HG03159 (cell line): ENCODE measurements at regions not wholly inside any gene's neighbourhood (a gene's known extent, or its start where the extent isn't known, plus 50 kb on each side); places are given as distances from the start of the nearest gene placed in this dataset.
"Not testable (repeated sequence)": the region's sequence is repeated elsewhere in the genome, so short reads cannot be mapped to it uniquely, and the experiment has no call there.

Experiments used
- ATAC-seq: cut with Tn5 transposase; IDR thresholded peaks from one replicate; pipeline ENCODE4 v1.9.1; 2021; ENCODE audit warnings: mild to moderate bottlenecking, moderate library complexity; ENCODE audit not compliant: unreplicated experiment

DNA sequence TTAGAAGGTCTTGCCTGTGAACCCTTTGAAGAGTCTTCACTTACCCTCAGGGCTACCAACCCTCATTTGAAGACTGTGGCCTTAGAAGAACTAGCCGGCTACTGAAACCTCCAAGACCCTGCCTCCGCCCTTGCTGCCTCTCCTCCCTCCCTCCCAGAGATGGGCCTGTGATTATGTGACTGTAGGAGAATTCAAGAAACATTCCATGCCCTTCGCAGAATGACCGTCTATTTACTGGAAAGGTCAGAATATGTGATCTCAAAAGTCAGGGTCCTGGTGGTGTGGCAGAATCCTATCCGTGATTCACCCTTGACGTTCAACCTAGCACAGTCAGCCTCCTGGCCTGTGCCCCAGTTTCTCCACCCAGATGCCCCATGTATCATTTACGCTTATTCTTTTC lies 109.6 kb downstream of the CTNND1 start:
- ATAC-seq, result no peak

DNA sequence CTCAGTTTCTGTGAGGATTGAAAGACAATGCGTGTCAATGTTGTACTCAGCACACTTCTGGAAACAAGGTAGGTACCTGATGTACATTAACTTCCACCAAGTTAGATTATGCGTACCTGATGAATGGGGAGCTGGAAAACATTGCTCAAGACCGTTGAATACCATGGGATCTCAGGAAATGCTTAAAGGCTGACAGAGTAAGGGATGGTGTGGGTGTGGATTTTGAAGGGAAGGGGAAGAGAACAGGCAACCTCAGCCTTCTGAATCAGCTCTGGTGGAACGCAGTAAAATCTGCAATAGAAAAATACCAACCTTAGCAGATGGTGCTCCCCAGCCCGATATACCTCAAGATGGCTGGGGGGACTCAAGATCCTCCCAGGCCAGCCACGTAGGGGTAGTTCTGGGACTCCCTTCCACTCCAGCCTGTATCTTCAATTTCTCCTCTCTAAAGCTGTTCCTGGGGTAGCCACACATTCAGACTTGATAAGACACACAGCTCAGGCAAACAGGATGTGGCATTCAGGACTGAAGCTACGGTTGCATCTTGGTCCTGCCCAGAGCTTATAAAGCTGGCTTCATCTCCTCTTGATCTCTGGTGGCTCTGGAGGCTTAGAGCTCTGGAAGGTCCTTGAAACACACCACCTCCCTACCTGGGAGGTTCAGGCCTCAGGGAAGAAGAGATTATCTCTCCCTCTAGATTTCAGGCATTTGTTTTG lies 111.8 kb downstream of the CTNND1 start:
- no peak for ATAC-seq

DNA sequence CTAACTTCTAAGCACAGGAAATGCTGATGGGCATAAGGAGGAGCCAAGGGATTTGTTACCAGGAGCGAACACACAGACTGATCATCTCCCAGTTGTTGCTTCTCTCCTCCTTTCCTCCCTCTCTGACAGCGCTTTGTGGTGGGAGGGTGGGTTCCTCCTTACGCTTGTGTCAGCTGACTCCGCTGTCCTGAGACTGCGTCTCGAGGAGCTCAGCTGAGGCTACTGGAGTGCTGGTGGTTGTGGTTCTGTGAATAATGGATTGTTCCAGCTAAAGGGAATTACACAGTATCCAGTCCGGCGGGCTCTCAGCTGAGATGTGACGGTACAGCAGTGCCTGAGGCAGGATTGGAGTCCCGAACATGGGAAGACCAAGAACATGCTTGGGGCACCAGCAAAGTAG lies 113.4 kb downstream of the CTNND1 start:
- ATAC-seq, result no peak

DNA sequence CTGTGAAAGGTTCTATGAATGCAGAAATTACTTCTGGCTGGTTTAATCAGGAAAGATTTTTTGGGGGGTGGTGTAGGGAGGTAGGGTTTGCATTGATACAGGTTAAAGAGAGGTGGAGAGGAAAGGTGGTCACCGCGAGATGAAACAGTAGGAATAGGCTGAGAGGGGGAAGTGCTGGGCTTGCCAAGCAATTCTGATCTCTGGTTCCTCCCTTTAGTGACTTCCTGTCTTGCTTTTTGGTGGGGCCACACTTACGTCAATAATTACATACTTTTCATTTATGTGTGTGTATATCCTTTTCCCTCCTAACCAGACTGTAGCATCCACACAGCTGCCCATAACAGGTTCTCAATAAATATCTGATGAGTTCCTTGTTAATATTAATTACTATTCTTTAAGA lies 120.0 kb downstream of the CTNND1 start:
- ATAC-seq, result no peak

DNA sequence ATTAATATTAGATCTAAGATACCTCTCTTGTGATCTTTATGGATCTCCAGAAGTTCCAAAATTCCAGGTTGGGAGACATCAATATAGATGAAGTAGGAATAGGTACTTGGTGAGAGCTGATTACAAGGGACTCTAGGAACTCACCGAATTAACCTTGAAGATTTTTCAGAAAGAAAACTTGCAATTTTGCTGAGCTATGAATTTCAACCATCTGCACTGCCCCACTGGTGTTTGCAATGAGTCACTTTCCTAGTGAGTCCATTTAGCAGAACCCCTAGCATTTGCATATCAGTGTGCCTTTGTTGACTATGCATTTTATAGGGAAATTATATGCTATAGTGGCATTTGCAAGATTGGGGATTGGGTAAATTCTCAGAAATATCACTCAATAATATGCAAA lies 122.0 kb downstream of the CTNND1 start:
- ATAC-seq, result no peak

DNA sequence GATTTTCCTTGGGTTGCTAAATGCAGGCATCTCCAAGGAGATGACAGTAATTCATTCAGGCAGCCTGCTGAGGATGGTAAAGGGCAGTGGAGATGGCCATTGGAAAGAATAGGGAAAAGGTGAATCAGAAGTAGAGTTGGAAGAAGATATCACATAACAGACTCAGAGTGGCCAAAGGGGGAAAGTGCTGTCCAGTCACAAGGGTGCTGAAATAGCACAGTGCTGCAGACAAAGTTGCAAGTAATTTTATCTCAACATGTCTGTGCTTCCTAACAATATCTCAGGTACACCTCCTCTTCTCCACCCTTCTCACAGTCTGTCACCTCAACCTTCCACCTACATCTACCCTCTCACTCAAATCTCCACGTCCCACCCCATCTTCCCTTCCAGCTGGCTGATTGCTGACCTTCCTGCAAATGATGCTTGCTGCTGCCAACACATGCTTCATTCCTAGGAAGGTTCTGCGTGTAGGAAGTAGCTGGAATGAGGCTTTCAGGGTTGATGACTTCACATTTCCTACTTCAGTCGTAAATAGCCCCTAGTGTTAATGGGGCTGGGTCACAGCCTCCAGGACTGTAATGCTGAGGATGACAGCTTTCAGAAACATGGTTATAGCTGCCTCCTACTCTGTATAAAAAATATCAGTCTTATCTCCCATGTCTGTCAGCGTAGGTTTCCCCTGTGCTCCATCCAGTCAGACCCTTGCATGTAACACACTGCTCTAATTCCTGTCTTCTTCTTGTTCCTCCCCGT lies 123.9 kb downstream of the CTNND1 start:
- ATAC-seq, result no peak

DNA sequence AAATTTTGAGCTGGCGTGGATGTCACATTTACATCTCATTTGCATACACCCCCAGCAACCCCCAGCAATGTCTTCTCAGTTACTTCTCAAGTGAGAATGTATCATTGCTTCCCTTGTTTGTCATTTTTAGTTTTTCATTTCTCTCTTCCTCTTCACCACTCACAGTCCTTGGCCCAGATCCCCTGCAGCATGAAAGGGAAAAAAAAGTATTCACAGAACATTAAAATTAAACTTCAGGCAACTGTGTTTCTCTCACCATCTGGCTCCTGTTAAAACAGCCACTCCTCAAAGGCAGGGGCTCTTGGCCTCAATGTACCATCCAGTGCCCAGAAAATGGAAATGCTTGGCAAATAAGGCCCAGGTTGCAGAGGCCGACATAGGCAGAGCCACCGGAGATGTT lies 126.8 kb downstream of the CTNND1 start:
- ATAC-seq, result no peak

DNA sequence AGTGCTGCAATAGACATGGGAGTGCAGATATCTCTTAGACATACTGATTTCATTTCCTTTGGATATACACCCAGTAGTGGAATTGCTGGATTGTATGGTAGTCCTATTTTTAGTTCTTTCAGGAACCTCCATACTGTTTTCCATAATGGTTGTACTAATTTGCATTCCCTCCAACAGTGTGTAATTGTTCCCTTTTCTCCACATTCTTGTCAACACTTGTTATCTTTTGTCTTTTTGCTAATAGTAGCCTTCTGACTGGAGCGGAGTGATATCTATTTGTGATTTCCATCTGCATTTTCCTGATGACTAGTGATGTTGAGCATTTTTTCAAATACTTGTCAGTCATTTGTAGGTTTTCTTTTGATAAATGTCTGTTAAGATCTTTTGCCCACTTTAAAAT lies 128.9 kb downstream of the CTNND1 start:
- no peak for ATAC-seq

DNA sequence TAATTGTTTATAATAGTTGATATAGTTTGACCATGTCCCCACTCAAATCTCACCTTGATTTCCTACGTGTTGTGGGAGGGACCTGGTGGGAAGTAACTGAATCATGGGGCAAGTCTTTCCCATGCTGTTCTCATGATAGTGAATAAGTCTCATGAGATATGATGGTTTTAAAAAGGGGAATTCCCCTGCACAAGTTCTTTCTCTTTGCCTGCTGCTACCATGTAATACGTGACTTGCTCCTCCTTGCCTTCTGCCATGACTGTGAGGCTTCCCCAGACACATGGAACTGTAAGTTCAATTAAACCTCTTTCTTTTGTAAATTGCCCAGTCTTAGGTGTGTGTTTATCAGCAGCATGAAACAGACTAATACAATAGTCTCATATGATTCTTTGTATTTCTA lies 130.5 kb upstream of the OR9Q1 start:
- not testable (repeated sequence) for ATAC-seq

DNA sequence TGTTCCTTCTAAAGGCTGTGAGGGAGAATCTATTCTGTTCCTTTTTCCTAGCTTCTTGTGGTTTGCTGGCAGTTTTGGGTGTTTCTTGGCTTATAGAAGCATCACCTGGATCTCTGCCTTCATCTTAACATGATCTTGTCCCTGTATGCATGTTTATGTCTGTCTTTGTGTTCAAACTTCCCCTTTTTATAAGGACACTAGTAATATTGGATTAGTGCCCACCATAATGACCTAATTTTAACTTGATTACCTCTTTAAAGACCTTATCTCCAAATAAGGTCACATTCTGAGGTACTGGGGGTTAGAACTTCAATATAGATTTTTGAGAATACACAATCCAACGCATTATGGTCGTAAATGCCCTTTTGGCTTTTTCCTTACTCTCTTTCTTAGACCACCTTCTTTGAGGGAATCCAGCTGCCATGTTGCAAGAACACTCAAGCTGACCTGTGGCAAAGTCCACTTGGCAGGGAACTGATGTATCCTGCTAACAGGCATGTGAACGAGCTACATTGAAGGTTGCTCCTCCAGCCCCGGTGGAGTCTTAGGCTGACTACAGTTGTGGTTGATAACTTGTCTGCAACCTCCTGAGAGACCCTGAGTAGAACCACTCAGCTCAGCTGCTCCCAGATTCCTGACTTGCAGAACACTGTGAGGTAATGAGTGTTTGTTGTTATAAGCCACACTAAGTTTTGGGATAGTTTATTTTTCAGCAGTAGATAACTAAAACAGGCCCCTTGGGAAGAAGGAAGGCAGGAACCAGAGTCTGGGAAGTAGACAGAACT lies 127.1 kb upstream of the OR9Q1 start:
- no peak for ATAC-seq

DNA sequence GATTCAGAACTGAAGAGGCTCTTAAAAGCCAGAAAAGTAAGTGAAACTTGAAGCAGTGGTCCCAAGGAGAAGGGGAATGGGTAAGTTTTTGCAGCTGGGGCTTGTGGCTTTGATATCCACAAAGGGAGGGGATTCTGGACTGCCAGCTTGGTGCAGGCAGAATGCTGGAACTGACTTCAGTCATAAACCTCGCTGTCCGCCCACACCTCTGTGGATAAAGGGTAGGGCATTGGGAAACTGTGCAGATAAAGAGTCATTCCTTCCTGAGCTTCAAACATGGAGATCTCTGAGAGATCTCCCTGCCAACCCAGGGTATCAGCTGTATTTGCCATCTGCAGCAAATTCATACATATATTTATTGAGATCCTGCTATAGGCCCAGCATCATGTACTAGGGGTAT lies 124.3 kb upstream of the OR9Q1 start:
- ATAC-seq, result no peak

DNA sequence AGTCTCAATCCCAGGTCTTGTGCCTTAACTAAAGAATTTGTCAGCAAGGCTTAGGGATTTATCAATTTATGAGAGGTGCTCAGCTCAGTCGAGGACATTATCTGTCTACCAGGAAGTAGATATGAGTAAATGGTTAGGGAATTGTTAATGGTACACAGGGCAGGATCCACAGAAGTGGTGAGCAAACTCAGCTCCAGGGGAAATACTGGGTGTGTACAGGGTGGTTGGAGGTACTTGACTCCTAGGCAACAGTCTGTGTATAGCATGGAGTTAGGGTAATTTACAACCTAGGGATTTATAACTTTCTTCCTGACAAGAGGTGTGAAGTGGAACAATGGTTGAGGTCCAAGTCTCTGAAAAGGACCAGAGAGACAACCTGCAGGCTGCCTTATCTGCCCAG lies 123.4 kb upstream of the OR9Q1 start:
- ATAC-seq, result no peak

DNA sequence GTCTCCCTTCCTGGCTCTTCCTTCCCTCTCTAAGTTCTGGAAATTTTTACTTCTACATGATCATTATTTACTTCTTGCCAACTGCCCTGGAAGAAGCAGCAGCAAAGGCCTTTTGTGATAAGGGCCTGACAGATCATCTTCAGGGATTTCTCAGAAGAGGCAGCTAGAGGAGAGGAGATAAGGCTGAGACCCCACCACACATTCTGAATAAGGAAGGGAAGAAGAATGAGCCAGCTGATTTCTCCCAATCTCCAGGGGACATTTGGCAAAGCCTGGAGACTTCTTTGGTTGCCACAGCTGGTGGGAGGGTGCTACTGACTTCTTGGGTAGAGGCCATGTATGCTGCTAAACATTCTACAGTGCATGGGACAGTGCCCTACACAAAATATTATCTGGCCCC lies 122.4 kb upstream of the OR9Q1 start:
- no peak for ATAC-seq

DNA sequence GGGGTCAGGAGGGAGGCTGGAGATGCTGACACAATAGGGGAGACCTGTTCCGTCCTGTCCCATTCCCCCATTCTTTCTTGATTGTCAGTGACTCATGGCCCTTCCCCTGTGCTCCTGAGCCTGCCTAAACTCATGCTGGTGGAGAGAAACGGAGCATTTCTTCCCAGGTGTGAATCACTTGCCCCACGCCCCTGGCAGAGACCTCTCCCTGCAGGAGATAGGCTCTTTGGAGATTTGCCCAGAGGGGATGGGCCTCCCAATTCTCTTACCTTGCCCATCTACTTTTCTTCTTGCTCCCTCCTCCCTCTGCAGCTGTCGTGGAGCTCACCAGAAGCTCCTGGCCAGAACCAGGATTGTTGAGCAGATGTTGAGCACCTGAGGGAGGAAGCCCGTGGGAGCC lies 121.9 kb upstream of the OR9Q1 start:
- ATAC-seq, result no peak

DNA sequence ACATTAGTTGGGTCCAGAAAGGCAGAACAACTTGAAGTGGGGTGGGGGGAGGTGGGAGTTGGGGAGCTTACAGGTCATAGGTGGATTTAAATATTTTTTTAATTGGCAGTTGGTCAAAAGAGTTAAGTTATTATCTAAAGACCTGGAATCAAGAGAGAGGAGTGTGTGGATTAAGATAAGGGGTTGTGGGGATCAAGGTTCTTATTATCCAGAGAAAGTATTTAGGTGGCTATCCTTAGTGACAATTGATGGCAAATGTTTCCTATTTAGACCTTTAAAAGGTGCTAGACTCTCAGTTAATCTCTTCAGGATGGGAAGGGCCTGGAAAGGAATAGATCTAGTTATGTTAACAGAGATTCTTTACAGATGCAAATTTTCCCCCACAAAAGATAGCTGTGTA lies 120.7 kb upstream of the OR9Q1 start:
- no peak for ATAC-seq

DNA sequence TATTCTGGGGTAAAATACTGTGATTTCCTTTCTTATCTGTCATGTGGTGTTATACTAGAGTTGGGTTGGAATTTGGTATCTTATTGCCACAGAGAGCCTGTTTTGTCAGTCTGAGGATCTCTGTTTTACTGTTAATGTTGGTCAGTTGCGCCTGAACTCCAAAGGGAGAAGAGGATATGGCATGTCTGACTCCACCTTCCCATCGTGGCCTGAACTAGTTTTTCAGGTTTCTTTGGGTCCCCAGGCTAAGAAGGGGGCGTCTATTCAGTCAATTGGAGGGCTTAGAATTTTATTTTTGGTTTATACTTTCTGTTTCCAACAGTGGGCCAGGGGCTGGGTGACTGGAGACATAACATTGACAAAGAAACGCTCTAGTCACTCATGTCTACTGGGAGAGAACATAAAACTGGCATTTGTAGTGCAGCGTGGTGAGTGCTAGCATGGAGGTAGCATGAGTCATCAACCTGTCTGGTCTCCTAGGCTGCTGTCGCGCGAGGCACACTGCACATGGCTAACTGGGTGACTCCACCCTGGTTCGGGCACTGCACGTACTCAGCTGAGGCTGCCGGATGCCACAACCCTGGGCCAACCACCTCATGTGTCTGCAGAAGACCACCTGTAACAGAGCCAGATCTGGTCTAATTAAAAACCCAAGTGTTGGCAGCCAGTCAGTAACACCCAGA lies 120.1 kb upstream of the OR9Q1 start:
- peak; percentile 68 for ATAC-seq

DNA sequence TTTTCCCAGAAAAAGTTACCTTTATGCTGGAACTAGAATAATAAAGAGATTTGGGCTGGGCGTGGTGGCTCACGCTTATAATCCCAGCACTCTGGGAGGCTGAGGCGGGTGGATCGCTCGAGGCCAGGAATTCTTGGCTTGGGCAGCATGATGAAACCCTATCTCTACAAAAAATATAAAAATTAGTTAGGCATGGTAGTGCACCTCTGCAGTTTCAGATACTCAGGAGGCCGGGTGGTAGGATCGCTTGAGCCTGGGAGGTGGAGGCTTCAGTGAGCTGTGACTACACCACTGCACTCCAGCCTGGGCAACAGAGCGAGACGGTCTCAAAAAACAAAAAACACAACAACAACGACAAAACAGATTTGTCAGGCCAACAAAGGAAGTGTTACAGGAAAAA lies 119.3 kb upstream of the OR9Q1 start:
- no peak for ATAC-seq

DNA sequence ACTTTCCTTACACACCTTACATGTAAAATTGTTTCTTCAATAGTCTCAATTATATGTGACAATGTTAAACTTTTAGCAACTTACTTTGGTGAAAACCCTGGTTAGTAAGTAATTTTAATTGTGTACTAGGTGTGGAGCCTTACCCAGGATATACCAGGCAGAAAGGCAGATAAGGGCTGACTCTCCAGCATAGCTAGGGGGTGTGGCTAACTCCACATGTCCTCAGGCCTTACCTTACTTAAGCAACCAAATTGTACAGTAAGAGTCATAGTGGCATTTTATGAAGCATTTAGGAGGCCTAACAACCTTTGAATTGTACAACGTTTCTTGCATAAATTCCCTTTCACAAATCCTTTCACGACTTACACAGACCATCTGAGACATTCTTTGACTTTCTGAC lies 118.2 kb upstream of the OR9Q1 start:
- no peak for ATAC-seq

DNA sequence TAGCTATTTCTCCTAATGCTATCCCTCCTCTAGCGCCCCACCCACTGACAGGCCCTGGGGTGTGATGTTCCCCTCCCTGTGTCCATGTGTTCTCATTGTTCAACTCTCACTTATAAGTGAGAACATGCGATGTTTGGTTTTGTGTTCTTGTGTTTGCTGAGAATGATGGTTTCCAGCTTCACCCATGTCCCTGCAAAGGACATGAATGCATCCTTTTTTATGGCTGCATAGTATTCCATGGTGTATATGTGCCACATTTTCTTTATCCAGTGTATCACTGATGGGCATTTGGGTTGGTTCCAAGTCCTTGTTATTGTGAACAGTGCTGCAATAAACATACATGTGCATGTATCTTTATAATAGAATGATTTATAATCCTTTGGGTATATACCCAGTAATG lies 115.3 kb upstream of the OR9Q1 start:
- ATAC-seq, result not testable (repeated sequence)

DNA sequence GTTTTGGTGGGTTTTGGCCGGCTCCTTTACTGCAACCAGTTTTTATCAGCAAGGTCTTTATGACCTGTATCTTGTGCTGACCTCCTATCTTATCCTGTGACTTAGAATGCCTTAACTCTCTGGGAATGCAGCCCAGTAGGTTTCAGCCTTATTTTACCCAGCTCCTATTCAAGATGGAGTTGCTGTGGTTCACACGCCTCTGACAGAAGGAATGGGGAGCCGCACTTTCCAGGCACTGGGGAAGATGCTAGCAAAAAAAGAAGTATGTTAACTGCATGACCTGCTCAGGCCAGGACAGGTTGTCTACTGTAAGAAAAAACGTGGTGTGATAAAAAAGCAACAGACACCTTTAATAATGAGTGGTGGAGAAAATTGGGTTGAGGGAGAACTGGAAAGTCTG lies 112.2 kb upstream of the OR9Q1 start:
- ATAC-seq, result not testable (repeated sequence)
